OCI-LY7 (cell line): ENCODE measurements at regions not wholly inside any gene's neighbourhood (a gene's known extent, or its start where the extent isn't known, plus 50 kb on each side); places are given as distances from the start of the nearest gene placed in this dataset.

Experiments used
- EZH2phosphoT487 ChIP-seq: fragments of 200-600 bp; sonication (generic); IDR thresholded peaks from 2 replicates; pipeline ENCODE4 v1.6.1; 2018; ENCODE audit warnings: low read depth, borderline replicate concordance, mild to moderate bottlenecking, mixed run types, antibody characterized with exemption, low read length, moderate library complexity, mixed read lengths
- TF ChIP-seq, protein P1 (sequence below): fragments of 200-600 bp; sonication (generic); conservative IDR thresholded peaks from 2 replicates; pipeline ENCODE4 v1.5.1; 2014; ENCODE audit warnings: mild to moderate bottlenecking, antibody characterized with exemption, low read length, moderate library complexity, mixed read lengths

- TF ChIP-seq, protein P1, sequence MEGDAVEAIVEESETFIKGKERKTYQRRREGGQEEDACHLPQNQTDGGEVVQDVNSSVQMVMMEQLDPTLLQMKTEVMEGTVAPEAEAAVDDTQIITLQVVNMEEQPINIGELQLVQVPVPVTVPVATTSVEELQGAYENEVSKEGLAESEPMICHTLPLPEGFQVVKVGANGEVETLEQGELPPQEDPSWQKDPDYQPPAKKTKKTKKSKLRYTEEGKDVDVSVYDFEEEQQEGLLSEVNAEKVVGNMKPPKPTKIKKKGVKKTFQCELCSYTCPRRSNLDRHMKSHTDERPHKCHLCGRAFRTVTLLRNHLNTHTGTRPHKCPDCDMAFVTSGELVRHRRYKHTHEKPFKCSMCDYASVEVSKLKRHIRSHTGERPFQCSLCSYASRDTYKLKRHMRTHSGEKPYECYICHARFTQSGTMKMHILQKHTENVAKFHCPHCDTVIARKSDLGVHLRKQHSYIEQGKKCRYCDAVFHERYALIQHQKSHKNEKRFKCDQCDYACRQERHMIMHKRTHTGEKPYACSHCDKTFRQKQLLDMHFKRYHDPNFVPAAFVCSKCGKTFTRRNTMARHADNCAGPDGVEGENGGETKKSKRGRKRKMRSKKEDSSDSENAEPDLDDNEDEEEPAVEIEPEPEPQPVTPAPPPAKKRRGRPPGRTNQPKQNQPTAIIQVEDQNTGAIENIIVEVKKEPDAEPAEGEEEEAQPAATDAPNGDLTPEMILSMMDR = no peak
- no peak for TF ChIP-seq EZH2phosphoT487
Observed at GRCh38 chr15:36126194-36126593, 453.2 kb upstream of the CDIN1 start.
